SHP77 treated with DMSO at 0.1 percent for 48 hours (cell line): ENCODE measurements at regions not wholly inside any gene's neighbourhood (a gene's known extent, or its start where the extent isn't known, plus 50 kb on each side); places are given as distances from the start of the nearest gene placed in this dataset.
A peak's percentile ranks its signal among the peaks of the same experiment; 100 is the strongest.

ENCODE experiments used
- DNase-seq: peaks from one replicate; lab custom pipeline; 2025; lab: John Stamatoyannopoulos, UW

DNA sequence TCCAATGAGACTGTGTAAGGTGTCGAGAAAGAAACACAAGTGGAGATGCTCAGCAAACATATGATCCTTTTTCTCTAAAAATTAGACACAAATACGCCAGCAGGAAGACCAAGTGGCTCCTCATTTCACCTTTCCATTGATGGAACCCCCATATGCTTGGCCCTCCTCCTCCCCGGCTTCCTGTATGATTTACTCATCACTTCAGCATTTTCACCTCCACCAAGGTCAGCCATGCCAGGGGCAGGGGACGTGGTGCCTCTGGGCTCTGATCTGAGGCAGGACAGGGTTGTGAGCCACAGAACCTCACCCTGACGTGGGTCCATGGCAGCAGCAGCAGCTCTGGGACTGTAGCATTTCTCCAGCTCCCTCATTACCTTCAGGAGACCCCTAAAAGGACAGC is 116.8 kb upstream of the PFKP start:
- DNase-seq = no peak

GRCh38 chr10:2949948-2950354 is 117.4 kb upstream of the PFKP start:
- no peak for DNase-seq

- DNase-seq = no peak
These were observed 118.0 kb upstream of the PFKP start for GRCh38 chr10:2949221-2949947.

- no peak for DNase-seq
These were observed 119.1 kb upstream of the PFKP start for GRCh38 chr10:2948127-2948854.

GRCh38 chr10:2944788-2945187 is 122.6 kb upstream of the PFKP start:
- DNase-seq = no peak

DNA sequence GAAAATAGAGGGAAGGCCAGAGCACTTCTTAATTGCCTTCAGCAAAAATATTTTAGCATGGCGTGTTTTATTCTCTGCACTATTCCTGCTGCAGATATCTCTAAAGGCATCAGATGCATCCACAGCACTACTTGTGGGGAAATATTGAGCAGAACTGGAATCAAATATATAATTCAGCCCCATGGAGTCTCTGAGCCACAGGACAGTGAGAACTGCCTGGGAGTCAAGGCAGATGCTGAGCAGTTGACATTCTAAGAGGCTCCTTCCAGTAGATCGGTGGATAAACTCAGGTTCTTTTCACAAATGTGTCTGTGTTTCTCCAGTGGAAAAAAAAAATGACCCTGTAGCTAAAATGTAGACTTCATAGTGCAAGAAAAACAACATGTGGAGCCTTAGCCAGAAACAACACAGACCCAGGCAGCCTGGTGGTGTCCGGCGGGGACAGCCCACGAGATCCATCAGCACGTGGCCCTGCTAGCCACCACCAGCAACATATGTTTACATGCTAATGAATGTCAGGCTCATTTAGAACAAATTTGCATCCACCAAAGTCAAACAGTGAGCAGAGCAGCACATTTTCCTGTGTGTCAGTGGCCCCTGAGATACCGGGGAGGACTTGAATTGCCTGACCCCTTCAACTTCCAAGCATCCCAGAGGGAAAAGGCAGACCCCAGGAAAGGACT is 123.3 kb upstream of the PFKP start:
- DNase-seq = no peak

DNA sequence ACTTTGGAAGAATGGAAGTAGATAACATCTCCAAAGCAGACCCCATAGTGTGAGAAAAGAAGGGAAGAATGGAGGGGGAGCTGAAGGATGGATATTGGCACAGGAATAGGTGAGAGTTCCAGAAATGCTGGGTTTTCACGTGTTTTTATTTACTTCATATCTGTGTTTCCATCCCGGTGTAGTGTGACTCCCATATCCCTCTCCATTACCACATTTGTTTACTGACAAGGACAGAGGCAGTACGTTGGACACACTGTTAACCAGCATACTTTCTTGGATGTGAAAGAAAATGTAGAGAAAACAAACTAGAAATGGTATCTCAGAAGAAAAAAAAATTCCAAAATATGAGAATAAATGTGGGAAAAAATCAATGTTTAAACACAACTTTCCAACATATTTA is 124.4 kb upstream of the PFKP start:
- no peak for DNase-seq

DNA sequence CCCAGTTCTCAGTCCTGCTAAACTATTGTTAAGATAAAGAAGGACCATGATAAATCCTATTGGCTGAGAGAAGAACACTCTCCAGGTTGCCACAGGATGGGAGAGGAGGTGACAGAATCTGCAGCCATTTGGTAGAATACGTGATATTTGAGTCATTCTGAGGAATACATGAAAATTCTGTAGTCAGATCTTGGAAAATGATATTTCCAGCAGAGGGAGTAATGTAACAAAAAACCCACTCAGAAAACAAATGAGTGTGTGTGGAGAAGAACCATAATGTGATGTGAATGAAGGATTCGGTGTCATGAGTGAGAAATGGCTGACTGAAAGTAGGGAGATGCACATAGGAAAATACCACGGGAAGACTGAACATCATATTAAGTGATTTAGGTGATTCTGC is 128.5 kb upstream of the PFKP start:
- no peak for DNase-seq

DNA sequence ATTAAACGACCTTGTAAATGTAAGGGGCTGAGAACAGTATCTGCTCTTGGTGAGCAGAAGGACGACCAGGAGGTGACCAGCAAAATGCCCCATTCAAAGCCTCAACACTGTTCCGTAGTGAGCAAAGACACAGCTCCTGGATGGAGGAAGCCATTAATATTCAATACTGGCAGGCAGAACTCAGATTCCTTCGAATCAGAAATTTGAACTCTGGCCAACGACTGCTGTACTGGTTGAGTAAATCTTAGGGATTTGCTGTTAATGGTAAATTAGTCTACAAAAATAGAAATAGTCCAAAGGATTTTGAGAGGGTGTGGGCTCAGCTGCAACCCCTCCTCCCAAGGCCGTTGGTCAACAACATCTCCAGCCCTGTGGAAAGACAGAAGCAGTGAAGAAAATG is 130.5 kb upstream of the PFKP start:
- DNase-seq = no peak

- no peak for DNase-seq
These were observed 131.5 kb upstream of the PFKP start for GRCh38 chr10:2935647-2936386.

DNA sequence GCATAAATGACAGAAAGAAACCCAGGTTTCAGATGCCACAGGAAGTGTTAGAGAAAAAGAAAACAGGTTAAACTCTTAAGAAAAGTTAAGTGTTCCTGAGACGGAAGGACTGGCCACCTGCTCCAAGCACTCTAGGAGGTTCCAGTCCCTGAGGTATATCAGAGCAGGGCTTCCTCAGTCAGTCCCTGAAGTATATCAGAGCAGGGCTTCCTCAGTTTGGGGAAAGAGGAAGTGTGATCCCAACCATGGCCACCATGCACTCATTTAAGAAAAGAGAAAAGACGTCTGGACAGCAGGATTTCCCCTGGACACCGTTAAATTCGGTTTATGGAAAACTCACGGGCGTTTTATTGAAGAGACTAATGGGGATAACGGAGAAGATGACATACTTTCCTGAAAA is 133.4 kb upstream of the PFKP start:
- no peak for DNase-seq

- no peak for DNase-seq
These were observed 133.8 kb upstream of the PFKP start for GRCh38 chr10:2933519-2933918.

DNA sequence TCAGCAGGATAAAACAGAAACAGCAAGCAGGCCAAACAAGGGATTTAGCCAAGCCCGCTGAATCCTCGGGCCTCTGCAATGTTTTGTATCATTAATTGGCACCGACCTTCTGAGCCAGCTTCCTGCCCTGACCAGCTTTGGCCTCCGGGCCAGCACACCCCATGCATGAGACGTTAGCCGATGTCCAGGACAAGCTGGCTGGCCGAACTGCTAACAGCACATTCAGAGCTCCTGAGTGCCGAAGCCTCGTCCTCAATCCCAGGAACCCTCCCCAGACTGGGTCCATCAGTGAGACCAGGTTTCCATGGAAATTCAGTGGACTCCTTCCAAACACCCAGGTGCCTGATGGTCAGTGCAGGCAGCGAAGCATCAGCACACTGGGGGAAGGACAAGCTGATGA is 134.3 kb upstream of the PFKP start:
- DNase-seq = no peak

DNA sequence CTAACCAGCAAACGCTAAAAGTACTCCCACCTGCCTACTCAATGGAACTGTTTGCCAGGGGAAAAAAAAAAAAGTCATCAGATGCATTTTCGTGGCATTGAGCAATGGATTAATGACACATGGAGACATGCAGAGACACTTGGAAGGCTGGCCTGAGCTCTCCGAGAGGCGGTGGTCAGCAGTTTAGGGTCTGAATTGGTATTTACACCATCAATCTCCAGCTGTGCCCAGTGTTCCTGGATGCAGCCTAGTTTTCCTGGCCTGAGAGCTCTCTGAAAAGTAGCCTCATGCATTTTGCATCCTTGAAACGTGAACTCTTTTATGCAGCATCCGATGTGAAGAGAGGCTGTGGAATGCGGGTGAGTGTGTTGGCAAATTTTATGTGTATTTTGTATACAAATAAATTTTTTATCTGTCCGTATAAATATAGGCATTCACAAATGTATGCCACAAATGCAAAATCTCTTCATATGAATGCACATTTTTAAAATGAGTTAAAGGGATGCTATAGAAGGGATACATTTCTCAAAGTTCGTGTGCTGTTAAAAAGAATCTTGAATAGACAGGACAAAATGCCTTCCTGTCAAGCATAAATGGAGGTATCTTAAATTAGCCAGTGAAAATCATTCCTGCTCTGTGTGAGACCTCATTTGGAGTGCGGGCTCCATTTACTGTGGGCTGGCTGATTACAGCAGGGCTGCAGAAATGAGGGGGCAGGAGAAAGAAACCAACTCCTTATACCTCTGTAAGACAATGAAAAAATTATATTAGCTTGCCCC is 137.7 kb upstream of the PFKP start:
- DNase-seq = no peak

GRCh38 chr10:2927958-2928840 is 139.1 kb upstream of the PFKP start:
- DNase-seq = peak; percentile 25

DNA sequence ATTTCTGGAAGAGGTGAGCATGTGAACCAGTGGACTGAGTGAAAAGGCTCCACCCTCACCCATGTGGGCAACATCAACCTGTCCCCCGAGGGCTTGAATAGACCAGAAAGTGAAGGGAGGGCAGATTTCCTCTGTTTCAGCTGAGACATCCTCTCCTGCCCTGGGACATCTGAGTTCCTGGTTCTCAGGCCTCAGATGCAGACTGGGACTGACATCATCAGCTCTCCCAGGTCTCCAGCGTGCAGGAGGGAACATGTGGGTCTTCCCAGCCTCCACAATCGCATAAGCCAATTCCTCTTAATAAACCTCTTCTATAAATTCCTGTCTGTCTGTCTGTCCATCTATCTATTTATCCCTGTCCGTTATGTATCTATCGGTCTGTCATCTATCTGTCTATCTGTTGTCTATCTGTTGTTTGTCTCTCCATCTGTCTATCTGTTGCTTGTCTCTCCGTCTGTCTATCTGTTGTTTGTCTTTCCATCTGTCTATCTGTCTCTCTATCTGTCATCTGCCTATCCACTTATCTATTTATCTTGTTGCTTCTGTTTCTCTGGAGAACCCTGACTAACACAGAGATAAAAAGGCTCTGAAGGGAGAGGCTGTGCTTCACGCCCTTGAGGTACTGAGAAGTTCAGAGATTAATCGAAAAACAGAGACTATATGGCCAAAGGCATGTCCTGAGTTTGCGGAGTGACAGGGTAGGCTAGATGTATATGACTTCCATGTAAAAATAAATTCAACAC is 140.3 kb upstream of the PFKP start:
- DNase-seq = no peak

DNA sequence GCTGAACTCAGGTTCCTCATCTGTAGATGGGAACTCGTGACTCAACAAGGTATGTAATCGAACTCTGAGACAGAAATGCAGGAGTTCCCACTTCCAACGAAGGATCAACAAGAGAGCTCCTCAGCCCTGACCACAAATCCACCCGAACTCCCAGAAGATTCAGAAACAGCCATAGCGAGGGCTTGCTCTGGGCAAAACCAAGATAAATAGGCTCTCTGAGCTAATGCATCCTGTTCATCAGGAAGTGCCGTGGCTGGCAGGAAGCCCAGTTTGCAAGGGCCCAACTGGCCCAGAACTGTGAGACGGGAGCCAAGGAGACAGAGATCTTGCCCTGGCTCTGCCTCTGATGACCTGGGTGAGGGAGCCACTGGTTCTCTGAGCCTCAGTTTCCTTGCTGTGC is 141.7 kb upstream of the PFKP start:
- DNase-seq = no peak

- DNase-seq = no peak
These were observed 142.9 kb upstream of the PFKP start for GRCh38 chr10:2924431-2924830.

GRCh38 chr10:2921956-2922680 is 145.2 kb upstream of the PFKP start:
- DNase-seq = no peak
